HEK293T (cell line): ENCODE measurements at regions not wholly inside any gene's neighbourhood (a gene's known extent, or its start where the extent isn't known, plus 50 kb on each side); places are given as distances from the start of the nearest gene placed in this dataset.

ENCODE experiments used
- ARNT ChIP-seq: fragments of 450-650 bp; IDR thresholded peaks from 2 replicates; pipeline ENCODE4 v1.6.1; 2017; ENCODE audit warnings: mild to moderate bottlenecking
- BHLHE40 ChIP-seq: fragments of 450-650 bp; IDR thresholded peaks from 2 replicates; pipeline ENCODE4 v1.6.1; 2016; ENCODE audit warnings: mild to moderate bottlenecking, moderate library complexity, borderline replicate concordance
- FOXA1 ChIP-seq: fragments of 450-650 bp; IDR thresholded peaks from 2 replicates; pipeline ENCODE4 v1.6.1; 2016; ENCODE audit warnings: mild to moderate bottlenecking
- FOXK2 ChIP-seq: fragments of 450-650 bp; IDR thresholded peaks from 2 replicates; pipeline ENCODE4 v1.6.1; 2016; ENCODE audit warnings: mild to moderate bottlenecking
- FOXM1 ChIP-seq: fragments of 450-650 bp; IDR thresholded peaks from 2 replicates; pipeline ENCODE4 v1.6.1; 2017; ENCODE audit warnings: mild to moderate bottlenecking, borderline replicate concordance
- L3MBTL2 ChIP-seq: fragments of 450-650 bp; conservative IDR thresholded peaks from 2 replicates; pipeline ENCODE4 v1.6.1; 2016; ENCODE audit warnings: mild to moderate bottlenecking
- LEF1 ChIP-seq: fragments of 450-650 bp; IDR thresholded peaks from 2 replicates; pipeline ENCODE4 v1.6.1; 2017; ENCODE audit warnings: mild to moderate bottlenecking, borderline replicate concordance
- NFRKB ChIP-seq: fragments of 450-650 bp; IDR thresholded peaks from 2 replicates; pipeline ENCODE4 v1.6.1; 2016; ENCODE audit warnings: mild to moderate bottlenecking, moderate library complexity
- SP1 ChIP-seq: fragments of 450-650 bp; IDR thresholded peaks from 2 replicates; pipeline ENCODE4 v1.6.1; 2017
- TARDBP ChIP-seq: fragments of 450-650 bp; IDR thresholded peaks from 2 replicates; pipeline ENCODE4 v1.6.1; 2016
- ZNF384 ChIP-seq: fragments of 450-650 bp; IDR thresholded peaks from 2 replicates; pipeline ENCODE4 v1.6.1; 2016

DNA sequence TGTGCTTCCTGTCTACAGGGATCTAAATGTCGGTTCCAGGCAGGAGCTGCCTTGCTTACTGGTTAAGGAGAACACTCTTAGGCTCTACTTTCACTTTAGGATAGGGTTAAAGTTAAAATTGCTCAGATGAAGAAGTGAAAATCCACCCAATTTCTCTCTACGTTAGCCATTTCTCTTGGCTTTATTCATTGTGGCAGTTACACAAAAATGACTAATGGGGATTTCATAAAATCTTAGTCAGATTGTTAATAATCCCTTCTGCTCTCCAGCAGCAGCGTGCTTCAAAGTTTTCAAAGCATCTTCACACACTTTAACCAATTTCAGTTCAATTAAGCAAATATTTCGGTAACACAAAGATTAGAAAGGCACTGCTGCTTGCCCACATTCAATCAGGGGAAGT, 58.4 kb upstream of the RCN1 start:
- TF ChIP-seq ARNT (no peak), NFRKB (no peak), LEF1 (no peak), SP1 (no peak), L3MBTL2 (no peak), BHLHE40 (no peak), TARDBP (no peak), FOXA1 (no peak), FOXM1 (no peak), FOXK2 (no peak), ZNF384 (no peak)
